A673 (cell line): ENCODE measurements at regions not wholly inside any gene's neighbourhood (a gene's known extent, or its start where the extent isn't known, plus 50 kb on each side); places are given as distances from the start of the nearest gene placed in this dataset.

Experiments
- EZH2 ChIP-seq: fragments of 200-600 bp; sonication (generic); IDR thresholded peaks from 2 replicates; pipeline ENCODE4 v1.6.1; 2017; ENCODE audit warnings: borderline replicate concordance, low read depth, mild to moderate bottlenecking, mixed read lengths, antibody characterized with exemption, low read length; ENCODE audit not compliant: poor library complexity, severe bottlenecking
- TF ChIP-seq, protein P1 (sequence below): fragments of 300-800, 200-600 bp; sonication (generic); conservative IDR thresholded peaks from 2 replicates; pipeline ENCODE4 v1.5.1; 2017; ENCODE audit warnings: low read depth, mild to moderate bottlenecking, antibody characterized with exemption, low read length, moderate library complexity, mixed read lengths

DNA sequence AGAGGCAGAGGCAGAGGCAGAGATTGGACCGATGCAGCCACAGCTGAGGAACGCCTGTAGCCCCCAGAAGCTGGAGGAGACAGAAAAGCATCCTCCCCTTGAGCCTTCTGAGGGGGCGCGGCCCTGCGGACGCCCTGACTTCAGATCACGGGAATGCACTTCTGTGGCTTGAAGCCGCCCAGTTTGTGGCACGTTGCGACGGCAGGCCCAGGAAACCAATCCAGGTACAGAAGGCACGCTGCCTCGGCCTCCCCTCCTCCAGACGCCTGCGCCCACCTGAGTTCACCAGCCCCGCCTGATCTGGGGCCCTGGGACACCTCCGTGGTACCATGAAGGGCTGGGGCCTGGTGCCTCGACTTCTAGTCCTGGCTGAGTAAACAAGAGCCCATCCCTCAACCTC lies 82.0 kb downstream of the NCOR2 start:
- TF ChIP-seq, protein P1, sequence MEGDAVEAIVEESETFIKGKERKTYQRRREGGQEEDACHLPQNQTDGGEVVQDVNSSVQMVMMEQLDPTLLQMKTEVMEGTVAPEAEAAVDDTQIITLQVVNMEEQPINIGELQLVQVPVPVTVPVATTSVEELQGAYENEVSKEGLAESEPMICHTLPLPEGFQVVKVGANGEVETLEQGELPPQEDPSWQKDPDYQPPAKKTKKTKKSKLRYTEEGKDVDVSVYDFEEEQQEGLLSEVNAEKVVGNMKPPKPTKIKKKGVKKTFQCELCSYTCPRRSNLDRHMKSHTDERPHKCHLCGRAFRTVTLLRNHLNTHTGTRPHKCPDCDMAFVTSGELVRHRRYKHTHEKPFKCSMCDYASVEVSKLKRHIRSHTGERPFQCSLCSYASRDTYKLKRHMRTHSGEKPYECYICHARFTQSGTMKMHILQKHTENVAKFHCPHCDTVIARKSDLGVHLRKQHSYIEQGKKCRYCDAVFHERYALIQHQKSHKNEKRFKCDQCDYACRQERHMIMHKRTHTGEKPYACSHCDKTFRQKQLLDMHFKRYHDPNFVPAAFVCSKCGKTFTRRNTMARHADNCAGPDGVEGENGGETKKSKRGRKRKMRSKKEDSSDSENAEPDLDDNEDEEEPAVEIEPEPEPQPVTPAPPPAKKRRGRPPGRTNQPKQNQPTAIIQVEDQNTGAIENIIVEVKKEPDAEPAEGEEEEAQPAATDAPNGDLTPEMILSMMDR, result no peak
- TF ChIP-seq EZH2, result no peak
